GM21367 (cell line): ENCODE measurements at regions not wholly inside any gene's neighbourhood (a gene's known extent, or its start where the extent isn't known, plus 50 kb on each side); places are given as distances from the start of the nearest gene placed in this dataset.

Experiments
- ATAC-seq: cut with Tn5 transposase; IDR thresholded peaks from one replicate; pipeline ENCODE4 v1.9.1; 2021; ENCODE audit not compliant: unreplicated experiment

GRCh38 chr5:1952444-1953099 is 69.8 kb upstream of the IRX4 start:
- no peak for ATAC-seq

GRCh38 chr5:1952021-1952420 is 69.3 kb upstream of the IRX4 start:
- no peak for ATAC-seq

GRCh38 chr5:1951165-1951816 is 68.6 kb upstream of the IRX4 start:
- no peak for ATAC-seq

- no peak for ATAC-seq
These were observed 68.0 kb upstream of the IRX4 start for GRCh38 chr5:1950708-1951103.

GRCh38 chr5:1950096-1950707 is 67.5 kb upstream of the IRX4 start:
- ATAC-seq: no peak

GRCh38 chr5:1949253-1949652 is 66.5 kb upstream of the IRX4 start:
- ATAC-seq: no peak

GRCh38 chr5:1948663-1949191 is 66.0 kb upstream of the IRX4 start:
- ATAC-seq: no peak

- no peak for ATAC-seq
These were observed 65.4 kb upstream of the IRX4 start for GRCh38 chr5:1948111-1948510.

GRCh38 chr5:1946776-1947175 is 64.1 kb upstream of the IRX4 start:
- no peak for ATAC-seq

GRCh38 chr5:1946122-1946677 is 63.5 kb upstream of the IRX4 start:
- no peak for ATAC-seq

- ATAC-seq: no peak
These were observed 62.9 kb upstream of the IRX4 start for GRCh38 chr5:1945606-1946005.

GRCh38 chr5:1944408-1944807 is 61.7 kb upstream of the IRX4 start:
- ATAC-seq: no peak

- ATAC-seq: no peak
These were observed 60.8 kb upstream of the IRX4 start for GRCh38 chr5:1943481-1943880.

- ATAC-seq: no peak
These were observed 59.9 kb upstream of the IRX4 start for GRCh38 chr5:1942630-1943029.

GRCh38 chr5:1942158-1942557 is 59.4 kb upstream of the IRX4 start:
- no peak for ATAC-seq

- ATAC-seq: no peak
These were observed 56.5 kb upstream of the IRX4 start for GRCh38 chr5:1939256-1939655.

- ATAC-seq: no peak
These were observed 55.7 kb upstream of the IRX4 start for GRCh38 chr5:1938310-1939000.

GRCh38 chr5:1937590-1937989 is 54.9 kb upstream of the IRX4 start:
- no peak for ATAC-seq

- no peak for ATAC-seq
These were observed 54.2 kb upstream of the IRX4 start for GRCh38 chr5:1936901-1937300.

GRCh38 chr5:1936413-1936812 is 53.7 kb upstream of the IRX4 start:
- ATAC-seq: no peak

- ATAC-seq: no peak
These were observed 52.2 kb upstream of the IRX4 start for GRCh38 chr5:1934801-1935429.
